GM19025 (cell line): ENCODE measurements at regions not wholly inside any gene's neighbourhood (a gene's known extent, or its start where the extent isn't known, plus 50 kb on each side); places are given as distances from the start of the nearest gene placed in this dataset.
"Not testable (repeated sequence)": the region's sequence is repeated elsewhere in the genome, so short reads cannot be mapped to it uniquely, and the experiment has no call there.

ENCODE experiments used
- ATAC-seq: cut with Tn5 transposase; IDR thresholded peaks from one replicate; pipeline ENCODE4 v1.9.1; 2021; ENCODE audit warnings: mild to moderate bottlenecking, low read depth, moderate library complexity; ENCODE audit not compliant: unreplicated experiment

- no peak for ATAC-seq
Measured at GRCh38 chr5:21391506-21391905, 1403.5 kb upstream of the CDH18 start.

- ATAC-seq = not testable (repeated sequence)
Measured at GRCh38 chr5:21360754-21361153, 1372.8 kb upstream of the CDH18 start.

GRCh38 chr5:21341948-21342261 lies 1353.9 kb upstream of the CDH18 start:
- not testable (repeated sequence) for ATAC-seq

- ATAC-seq = not testable (repeated sequence)
Measured at GRCh38 chr5:21341203-21341947, 1353.4 kb upstream of the CDH18 start.

GRCh38 chr5:21340233-21340632 lies 1352.2 kb upstream of the CDH18 start:
- not testable (repeated sequence) for ATAC-seq

- ATAC-seq = not testable (repeated sequence)
Measured at GRCh38 chr5:21336478-21336877, 1348.5 kb upstream of the CDH18 start.

GRCh38 chr5:21315376-21315775 lies 1327.4 kb upstream of the CDH18 start:
- not testable (repeated sequence) for ATAC-seq

GRCh38 chr5:21301205-21301604 lies 1313.2 kb upstream of the CDH18 start:
- not testable (repeated sequence) for ATAC-seq

GRCh38 chr5:21274361-21274760 lies 1286.4 kb upstream of the CDH18 start:
- ATAC-seq = not testable (repeated sequence)

GRCh38 chr5:21263361-21263760 lies 1275.4 kb upstream of the CDH18 start:
- ATAC-seq = no peak

GRCh38 chr5:21254161-21254560 lies 1266.2 kb upstream of the CDH18 start:
- no peak for ATAC-seq

GRCh38 chr5:21244982-21245381 lies 1257.0 kb upstream of the CDH18 start:
- no peak for ATAC-seq

- ATAC-seq = no peak
Measured at GRCh38 chr5:21238786-21239185, 1250.8 kb upstream of the CDH18 start.

- no peak for ATAC-seq
Measured at GRCh38 chr5:21237461-21237860, 1249.5 kb upstream of the CDH18 start.

- no peak for ATAC-seq
Measured at GRCh38 chr5:21236971-21237427, 1249.0 kb upstream of the CDH18 start.

- ATAC-seq = no peak
Measured at GRCh38 chr5:21236104-21236503, 1248.1 kb upstream of the CDH18 start.

GRCh38 chr5:21225223-21226064 lies 1237.4 kb upstream of the CDH18 start:
- ATAC-seq = no peak

GRCh38 chr5:21221616-21222015 lies 1233.6 kb upstream of the CDH18 start:
- no peak for ATAC-seq

- no peak for ATAC-seq
Measured at GRCh38 chr5:21219966-21220365, 1232.0 kb upstream of the CDH18 start.

GRCh38 chr5:21219251-21219650 lies 1231.3 kb upstream of the CDH18 start:
- ATAC-seq = no peak

- no peak for ATAC-seq
Measured at GRCh38 chr5:21212026-21212425, 1224.0 kb upstream of the CDH18 start.

GRCh38 chr5:21209409-21209808 lies 1221.4 kb upstream of the CDH18 start:
- ATAC-seq = no peak
